Progenitor cell of endocrine pancreas (in vitro differentiated cells): ENCODE measurements at regions not wholly inside any gene's neighbourhood (a gene's known extent, or its start where the extent isn't known, plus 50 kb on each side); places are given as distances from the start of the nearest gene placed in this dataset.
"Not testable (repeated sequence)": the region's sequence is repeated elsewhere in the genome, so short reads cannot be mapped to it uniquely, and the experiment has no call there.

Source experiments
- DNase-seq: peaks from one replicate; pipeline ENCODE4 v3.0.0; 2021; ENCODE audit warnings: low spot score; ENCODE audit not compliant: unreplicated experiment
- H3K27ac Mint-ChIP-seq: 2 replicates; pipeline ENCODE4 v1.8.0; 2021; ENCODE audit warnings: mild to moderate bottlenecking, moderate library complexity, mixed read lengths
- H3K27me3 Mint-ChIP-seq: 2 replicates; pipeline ENCODE4 v1.8.0; 2021; ENCODE audit warnings: mixed read lengths
- H3K36me3 Mint-ChIP-seq: 2 replicates; pipeline ENCODE4 v1.8.0; 2022; ENCODE audit warnings: mixed read lengths; ENCODE audit not compliant: insufficient read depth
- H3K4me1 Mint-ChIP-seq: 2 replicates; pipeline ENCODE4 v1.8.0; 2021; ENCODE audit warnings: low read depth, mixed read lengths
- H3K4me3 Mint-ChIP-seq: 2 replicates; pipeline ENCODE4 v1.8.0; 2021; ENCODE audit warnings: low read depth, mild to moderate bottlenecking, moderate library complexity, mixed read lengths
- H3K9me3 Mint-ChIP-seq: 2 replicates; pipeline ENCODE4 v1.8.0; 2021; ENCODE audit warnings: low read depth, mixed read lengths
- TF ChIP-seq, protein P1 (sequence below): fragments of 200-600 bp; sonication (generic); IDR thresholded peaks from one replicate; pipeline ENCODE4 v1.5.0; 2021; ENCODE audit warnings: antibody characterized with exemption, mild to moderate bottlenecking; ENCODE audit not compliant: unreplicated experiment

DNA sequence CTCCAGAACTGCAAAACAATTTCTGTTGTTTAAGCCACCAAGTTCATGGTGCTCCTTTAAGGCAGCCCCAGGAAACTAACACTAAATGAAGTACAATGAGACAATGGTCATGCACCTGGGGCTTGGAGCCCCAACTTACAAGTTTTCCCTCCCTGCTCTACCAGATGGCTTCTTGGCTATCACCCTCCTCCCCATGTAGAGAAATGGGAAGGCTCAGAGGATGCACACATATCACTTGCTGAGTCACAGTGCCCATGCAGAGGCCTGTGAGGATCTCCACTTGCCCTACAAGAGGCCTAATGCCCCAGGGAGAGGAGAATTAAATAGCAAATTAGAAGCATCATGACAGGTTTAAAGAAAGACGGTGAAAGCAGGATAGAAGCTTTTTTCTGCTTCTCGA lies 270.9 kb downstream of the TTC32 start:
- H3K4me3 Mint-ChIP-seq, result no peak overlapping the region
- no peak for DNase-seq
- H3K36me3 Mint-ChIP-seq, result peaks cover 2% of the 10 kb centered on the region
- TF ChIP-seq, protein P1, sequence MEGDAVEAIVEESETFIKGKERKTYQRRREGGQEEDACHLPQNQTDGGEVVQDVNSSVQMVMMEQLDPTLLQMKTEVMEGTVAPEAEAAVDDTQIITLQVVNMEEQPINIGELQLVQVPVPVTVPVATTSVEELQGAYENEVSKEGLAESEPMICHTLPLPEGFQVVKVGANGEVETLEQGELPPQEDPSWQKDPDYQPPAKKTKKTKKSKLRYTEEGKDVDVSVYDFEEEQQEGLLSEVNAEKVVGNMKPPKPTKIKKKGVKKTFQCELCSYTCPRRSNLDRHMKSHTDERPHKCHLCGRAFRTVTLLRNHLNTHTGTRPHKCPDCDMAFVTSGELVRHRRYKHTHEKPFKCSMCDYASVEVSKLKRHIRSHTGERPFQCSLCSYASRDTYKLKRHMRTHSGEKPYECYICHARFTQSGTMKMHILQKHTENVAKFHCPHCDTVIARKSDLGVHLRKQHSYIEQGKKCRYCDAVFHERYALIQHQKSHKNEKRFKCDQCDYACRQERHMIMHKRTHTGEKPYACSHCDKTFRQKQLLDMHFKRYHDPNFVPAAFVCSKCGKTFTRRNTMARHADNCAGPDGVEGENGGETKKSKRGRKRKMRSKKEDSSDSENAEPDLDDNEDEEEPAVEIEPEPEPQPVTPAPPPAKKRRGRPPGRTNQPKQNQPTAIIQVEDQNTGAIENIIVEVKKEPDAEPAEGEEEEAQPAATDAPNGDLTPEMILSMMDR, result no peak
- peaks cover 3% of the 10 kb centered on the region for H3K27me3 Mint-ChIP-seq
- peaks cover 19% of the 10 kb centered on the region for H3K9me3 Mint-ChIP-seq
- H3K4me1 Mint-ChIP-seq, result no peaks in the 10 kb centered on the region
- H3K27ac Mint-ChIP-seq, result no peak overlapping the region

DNA sequence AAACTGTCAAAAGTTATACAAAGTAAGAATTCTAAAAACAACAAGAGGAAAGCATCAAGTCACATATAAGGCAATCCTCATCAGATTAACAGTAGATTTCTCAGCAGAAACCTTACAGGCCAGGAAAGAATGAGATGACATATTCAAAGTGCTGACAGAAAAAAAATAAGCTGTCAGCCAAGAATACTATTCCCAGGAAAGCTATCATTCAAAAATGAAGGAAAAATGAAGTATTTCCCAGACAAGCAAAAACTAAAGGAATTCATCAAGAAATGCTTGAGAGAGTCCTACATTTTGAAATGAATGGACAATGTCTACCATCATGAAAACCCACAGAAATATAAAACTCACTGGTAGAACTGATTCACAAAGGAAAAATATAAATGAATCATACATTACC lies 268.9 kb upstream of the OSR1 start:
- DNase-seq, result no peak
- peaks cover 2% of the 10 kb centered on the region for H3K36me3 Mint-ChIP-seq
- no peak overlapping the region for H3K27ac Mint-ChIP-seq
- no peaks in the 10 kb centered on the region for H3K4me1 Mint-ChIP-seq
- H3K27me3 Mint-ChIP-seq, result no peaks in the 10 kb centered on the region
- H3K4me3 Mint-ChIP-seq, result no peak overlapping the region
- TF ChIP-seq, protein P1, result no peak
- peaks cover 19% of the 10 kb centered on the region for H3K9me3 Mint-ChIP-seq

DNA sequence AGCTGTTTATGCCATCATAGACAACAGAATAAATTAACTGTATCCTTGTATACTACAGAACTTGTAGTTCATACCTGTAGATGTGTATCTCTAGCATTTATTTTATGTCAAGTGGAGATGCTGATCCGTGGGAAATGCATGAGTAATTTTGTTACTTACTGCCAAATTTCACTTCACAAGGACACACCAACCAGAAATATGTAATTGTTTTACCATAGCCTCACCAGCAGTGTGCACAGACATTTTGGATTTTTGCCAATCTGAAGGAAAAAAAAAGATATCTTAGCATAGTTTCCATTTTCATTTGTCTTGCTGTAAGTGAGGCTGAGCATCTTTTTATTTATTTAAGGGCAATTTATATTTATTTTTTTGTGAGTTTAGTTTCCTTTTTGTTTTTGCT lies 265.1 kb upstream of the OSR1 start:
- TF ChIP-seq, protein P1, result no peak
- H3K4me1 Mint-ChIP-seq, result no peaks in the 10 kb centered on the region
- peaks cover 2% of the 10 kb centered on the region for H3K36me3 Mint-ChIP-seq
- no peak overlapping the region for H3K4me3 Mint-ChIP-seq
- H3K27ac Mint-ChIP-seq, result no peak overlapping the region
- DNase-seq, result no peak
- peaks cover 28% of the 10 kb centered on the region for H3K9me3 Mint-ChIP-seq
- no peaks in the 10 kb centered on the region for H3K27me3 Mint-ChIP-seq

DNA sequence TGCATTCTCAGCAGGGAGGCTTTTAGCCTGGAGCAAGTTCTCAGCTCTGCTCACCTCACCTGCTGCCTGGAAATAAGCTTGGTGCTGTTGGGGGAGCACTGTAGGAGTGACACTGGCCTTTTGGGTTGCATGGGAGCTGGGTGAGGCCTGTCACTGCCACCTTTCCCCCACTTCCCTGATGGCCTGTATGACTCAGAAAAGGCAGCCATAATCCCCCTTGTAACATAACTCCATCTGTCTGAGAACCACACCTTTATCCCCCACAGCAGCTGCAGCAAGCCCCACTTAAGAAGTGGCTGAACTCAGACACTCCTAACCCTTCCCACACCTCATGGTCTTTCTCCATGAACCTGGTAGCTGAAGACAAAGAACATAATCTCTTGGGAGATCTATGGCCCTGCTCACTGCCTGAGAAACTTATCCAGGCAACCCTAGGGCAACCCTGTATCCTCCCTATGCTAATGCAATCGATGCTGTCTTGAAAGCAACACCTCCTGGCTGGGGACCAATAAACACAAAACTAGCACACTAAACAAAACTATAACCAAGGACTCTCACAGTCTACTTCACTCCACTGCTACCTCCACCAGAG lies 258.9 kb upstream of the OSR1 start:
- DNase-seq, result no peak
- Mint-ChIP-seq H3K4me3 (no peak overlapping the region), H3K4me1 (no peaks in the 10 kb centered on the region), H3K27ac (no peak overlapping the region), H3K36me3 (peaks cover 12% of the 10 kb centered on the region), H3K27me3 (no peaks in the 10 kb centered on the region), H3K9me3 (peaks cover 48% of the 10 kb centered on the region)
- TF ChIP-seq, protein P1, result no peak

DNA sequence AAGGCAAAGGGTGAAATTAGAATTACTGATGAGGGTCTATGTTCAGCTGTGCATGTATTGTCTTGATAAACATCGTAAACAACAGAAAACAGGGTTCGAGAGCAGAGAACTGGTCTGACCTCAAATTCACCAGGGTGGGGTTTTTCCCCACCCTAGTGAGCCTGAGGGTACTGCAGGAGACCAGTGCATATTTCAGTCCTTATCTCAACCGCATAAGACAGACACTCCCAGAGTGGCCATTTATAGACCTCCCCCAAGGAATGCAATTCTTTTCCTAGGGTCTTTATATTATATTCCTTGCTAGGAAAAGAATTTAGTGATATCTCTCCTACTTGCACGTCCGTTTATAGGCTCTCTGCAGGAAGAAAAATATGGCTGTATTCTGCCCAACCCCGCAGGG lies 257.0 kb upstream of the OSR1 start:
- H3K4me1 Mint-ChIP-seq, H3K27ac Mint-ChIP-seq, DNase-seq, H3K4me3 Mint-ChIP-seq, H3K27me3 Mint-ChIP-seq: not testable (repeated sequence)
- peaks cover 12% of the 10 kb centered on the region for H3K36me3 Mint-ChIP-seq
- peaks cover 48% of the 10 kb centered on the region for H3K9me3 Mint-ChIP-seq

DNA sequence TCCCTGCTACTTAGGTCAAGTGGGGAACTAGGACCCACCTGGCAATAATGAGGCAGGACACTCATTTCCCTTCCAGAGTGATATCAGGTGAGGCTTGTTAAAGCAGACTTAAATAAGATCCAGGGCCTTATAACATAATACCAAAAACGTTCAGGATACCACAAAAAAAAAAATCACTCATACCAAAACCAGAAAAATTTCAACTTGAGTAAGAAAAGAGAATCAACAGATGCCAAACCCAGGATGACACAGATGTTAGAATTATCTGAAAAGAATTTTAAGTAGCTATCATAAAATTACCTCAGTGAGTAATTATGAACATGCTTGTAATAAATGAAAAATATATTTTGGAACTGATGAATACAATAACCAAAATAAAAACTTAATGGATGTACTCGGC lies 255.6 kb upstream of the OSR1 start:
- peaks cover 6% of the 10 kb centered on the region for H3K27me3 Mint-ChIP-seq
- H3K9me3 Mint-ChIP-seq, result peaks cover 41% of the 10 kb centered on the region
- H3K4me3 Mint-ChIP-seq, result no peak overlapping the region
- DNase-seq, result no peak
- H3K36me3 Mint-ChIP-seq, result peaks cover 12% of the 10 kb centered on the region
- no peak overlapping the region for H3K27ac Mint-ChIP-seq
- no peaks in the 10 kb centered on the region for H3K4me1 Mint-ChIP-seq
- TF ChIP-seq, protein P1, result no peak
